Hepatocyte (in vitro differentiated cells): ENCODE measurements at regions not wholly inside any gene's neighbourhood (a gene's known extent, or its start where the extent isn't known, plus 50 kb on each side); places are given as distances from the start of the nearest gene placed in this dataset.

ENCODE experiments used
- DNase-seq: peaks from one replicate; pipeline ENCODE4 v3.0.0-alpha.2; 2016; ENCODE audit warnings: low spot score
- H2AFZ ChIP-seq: fragments of 200-600 bp; sonication (generic); 2 replicates; pipeline ENCODE4 v1.6.0; 2016; ENCODE audit warnings: antibody characterized with exemption, mild to moderate bottlenecking
- H3K27ac ChIP-seq: fragments of 200-600 bp; sonication (generic); 2 replicates; pipeline ENCODE4 v1.5.1; 2016; ENCODE audit warnings: mild to moderate bottlenecking
- H3K27me3 ChIP-seq: fragments of 200-600 bp; sonication (generic); 2 replicates; pipeline ENCODE4 v1.6.1; 2016
- H3K36me3 ChIP-seq: fragments of 200-600 bp; sonication (generic); replicated peaks from 2 replicates; pipeline ENCODE4 v1.5.1; 2016; ENCODE audit warnings: low read depth; ENCODE audit not compliant: insufficient read depth
- H3K4me1 ChIP-seq: fragments of 200-600 bp; sonication (generic); 2 replicates; pipeline ENCODE4 v1.5.1; 2016; ENCODE audit warnings: mild to moderate bottlenecking, moderate library complexity; ENCODE audit not compliant: insufficient read depth
- H3K4me2 ChIP-seq: fragments of 200-600 bp; sonication (generic); 2 replicates; pipeline ENCODE4 v1.6.0; 2016
- H3K4me3 ChIP-seq: fragments of 200-600 bp; sonication (generic); 2 replicates; pipeline ENCODE4 v1.5.1; 2016; ENCODE audit warnings: mild to moderate bottlenecking
- H3K79me2 ChIP-seq: fragments of 200-600 bp; sonication (generic); 2 replicates; pipeline ENCODE4 v1.6.0; 2017; ENCODE audit warnings: mild to moderate bottlenecking
- H3K9me2 ChIP-seq: fragments of 200-600 bp; sonication (generic); replicated peaks from 2 replicates; pipeline ENCODE4 v1.6.0; 2017; ENCODE audit warnings: mild to moderate bottlenecking; ENCODE audit not compliant: insufficient read depth
- H3K9me3 ChIP-seq: fragments of 200-600 bp; sonication (generic); 2 replicates; pipeline ENCODE4 v1.5.1; 2016; ENCODE audit warnings: low read depth, mild to moderate bottlenecking
- H4K20me1 ChIP-seq: fragments of 200-600 bp; sonication (generic); 2 replicates; pipeline ENCODE4 v1.6.0; 2016; ENCODE audit warnings: mild to moderate bottlenecking; ENCODE audit not compliant: insufficient read depth, poor library complexity, severe bottlenecking
- CTCF ChIP-seq: fragments of 200-600 bp; sonication (generic); IDR thresholded peaks from 2 replicates; pipeline ENCODE4 v1.5.1; 2016; ENCODE audit warnings: antibody characterized with exemption, mild to moderate bottlenecking; ENCODE audit not compliant: poor library complexity
- EZH2 ChIP-seq: fragments of 200-600 bp; sonication (generic); IDR thresholded peaks from 2 replicates; pipeline ENCODE4 v1.6.1; 2016; ENCODE audit warnings: antibody characterized with exemption, mild to moderate bottlenecking, borderline replicate concordance
- EZH2phosphoT487 ChIP-seq: fragments of 200-600 bp; sonication (generic); IDR thresholded peaks from one replicate; pipeline ENCODE4 v1.6.1; 2018; ENCODE audit warnings: antibody characterized with exemption, mild to moderate bottlenecking, low read depth, moderate library complexity; ENCODE audit not compliant: unreplicated experiment, severe bottlenecking
- WGBS: methylation state at CpG from one replicate; pipeline ENCODE4 v1.1.6; 2016; ENCODE audit warnings: low lambda C conversion rate; ENCODE audit errors: missing lambda C conversion rate; 5-methylcytosine and 5-hydroxymethylcytosine counted together

GRCh38 chr4:174119051-174119450, 164.4 kb downstream of the FBXO8 start:
- H3K4me2 ChIP-seq, result peak overlapping the region; percentile 76
- TF ChIP-seq CTCF (no peak), EZH2 (no peak), EZH2phosphoT487 (no peak)
- H3K4me1 ChIP-seq, result peaks cover 6% of the 10 kb centered on the region
- H3K9me2 ChIP-seq, result no peaks in the 10 kb centered on the region
- H3K4me3 ChIP-seq, result no peak overlapping the region
- H4K20me1 ChIP-seq, result no peaks in the 10 kb centered on the region
- H3K27me3 ChIP-seq, result peaks cover 2% of the 10 kb centered on the region
- peak; percentile 34 for DNase-seq
- peaks cover 3% of the 10 kb centered on the region for H3K79me2 ChIP-seq
- H3K27ac ChIP-seq, result peak overlapping the region; percentile 83
- no peaks in the 10 kb centered on the region for H3K36me3 ChIP-seq
- no peaks in the 10 kb centered on the region for H3K9me3 ChIP-seq
- 95% methylated on average over 4 of the region's 4 CpGs for WGBS
- no peak overlapping the region for H2AFZ ChIP-seq

- Histone ChIP-seq H3K36me3 (no peaks in the 10 kb centered on the region), H3K27ac (no peak overlapping the region), H2AFZ (no peak overlapping the region), H3K27me3 (peaks cover under 1% of the 10 kb centered on the region), H3K4me1 (peaks cover 6% of the 10 kb centered on the region), H4K20me1 (no peaks in the 10 kb centered on the region), H3K9me2 (no peaks in the 10 kb centered on the region), H3K4me3 (no peak overlapping the region), H3K4me2 (no peak overlapping the region), H3K9me3 (no peaks in the 10 kb centered on the region), H3K79me2 (peaks cover 3% of the 10 kb centered on the region)
- 85% methylated on average over 4 of the region's 4 CpGs for WGBS
- no peak for DNase-seq
- no peak for TF ChIP-seq CTCF
- no peak for TF ChIP-seq EZH2phosphoT487
- TF ChIP-seq EZH2, result no peak
Observed at GRCh38 chr4:174118171-174118570, 165.3 kb downstream of the FBXO8 start.

DNA sequence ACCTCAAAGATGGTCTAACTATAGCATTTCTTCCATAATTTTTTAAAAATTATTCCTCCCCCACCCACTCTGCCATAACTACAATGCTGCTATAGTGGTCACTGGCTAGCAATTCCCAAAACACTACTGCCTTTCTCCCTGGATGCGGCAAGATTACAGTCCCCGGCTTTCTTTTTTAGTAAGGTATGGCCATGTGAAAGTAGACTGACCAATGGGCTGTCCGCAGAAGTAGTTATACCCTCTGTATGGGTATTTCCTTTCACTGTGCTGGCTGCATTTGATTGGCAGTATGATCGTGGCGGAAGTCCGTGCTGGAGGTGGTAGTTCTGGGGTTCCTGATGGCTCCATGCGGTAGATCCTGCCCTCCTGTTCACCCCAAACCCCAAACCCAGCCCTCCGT, 166.0 kb downstream of the FBXO8 start:
- Histone ChIP-seq H3K9me2 (no peaks in the 10 kb centered on the region), H3K27ac (no peak overlapping the region), H3K4me2 (no peak overlapping the region), H3K4me3 (no peak overlapping the region), H3K36me3 (no peaks in the 10 kb centered on the region), H3K9me3 (no peaks in the 10 kb centered on the region), H3K79me2 (peaks cover 3% of the 10 kb centered on the region), H4K20me1 (no peaks in the 10 kb centered on the region), H2AFZ (no peak overlapping the region), H3K27me3 (no peaks in the 10 kb centered on the region), H3K4me1 (peaks cover 6% of the 10 kb centered on the region)
- WGBS, result 93% methylated on average over 8 of the region's 8 CpGs
- TF ChIP-seq EZH2phosphoT487 (no peak), CTCF (no peak), EZH2 (no peak)
- DNase-seq, result no peak

DNA sequence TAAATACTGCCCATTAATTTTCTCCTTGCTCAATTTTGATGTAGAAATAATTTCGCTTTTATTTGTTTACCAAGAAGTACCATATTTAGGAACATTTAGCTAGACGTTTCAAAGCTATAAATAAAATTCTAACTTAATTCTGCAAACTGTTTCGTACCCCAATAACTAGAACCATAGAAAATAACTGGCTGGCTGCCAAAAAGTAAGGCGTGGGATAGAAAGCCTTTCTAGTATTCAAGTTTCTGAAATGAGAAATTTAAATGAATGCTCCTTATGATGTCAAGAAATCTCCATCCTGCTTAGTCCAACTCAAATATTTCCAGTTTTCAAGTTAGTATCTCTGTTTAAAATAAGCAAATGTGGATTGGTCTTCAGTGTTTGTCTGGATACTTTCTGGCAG, 167.4 kb downstream of the FBXO8 start:
- DNase-seq, result no peak
- Histone ChIP-seq H4K20me1 (no peaks in the 10 kb centered on the region), H3K4me3 (no peak overlapping the region), H2AFZ (no peak overlapping the region), H3K27me3 (no peaks in the 10 kb centered on the region), H3K27ac (no peak overlapping the region), H3K79me2 (peaks cover 3% of the 10 kb centered on the region), H3K9me2 (no peaks in the 10 kb centered on the region), H3K4me2 (no peak overlapping the region), H3K9me3 (no peaks in the 10 kb centered on the region), H3K36me3 (no peaks in the 10 kb centered on the region), H3K4me1 (peaks cover 15% of the 10 kb centered on the region)
- 72% methylated on average over 4 of the region's 4 CpGs for WGBS
- TF ChIP-seq EZH2phosphoT487 (no peak), CTCF (no peak), EZH2 (no peak)
